GM21786 (cell line): ENCODE measurements at regions not wholly inside any gene's neighbourhood (a gene's known extent, or its start where the extent isn't known, plus 50 kb on each side); places are given as distances from the start of the nearest gene placed in this dataset.

Experiments
- ATAC-seq: cut with Tn5 transposase; IDR thresholded peaks from one replicate; pipeline ENCODE4 v1.9.1; 2021; ENCODE audit not compliant: unreplicated experiment

DNA sequence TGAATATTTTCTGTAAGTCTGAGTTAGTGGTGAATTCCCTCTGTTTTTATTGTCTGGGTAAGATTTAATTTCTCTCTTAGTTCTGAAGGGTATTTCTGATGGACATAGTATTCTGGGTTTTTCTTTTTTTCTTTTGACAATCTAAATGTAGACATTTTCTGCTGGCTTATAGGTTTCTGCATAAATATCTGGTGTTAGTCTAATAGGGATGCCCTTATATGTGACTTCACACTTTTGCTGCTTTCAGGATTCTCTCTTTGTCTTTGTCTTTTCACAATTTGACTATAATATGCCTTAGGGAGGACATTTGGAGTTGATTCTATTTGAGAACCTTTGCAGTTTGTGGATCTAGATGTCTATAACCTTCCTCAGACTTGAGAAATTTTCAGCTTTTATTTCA lies 667.2 kb downstream of the EPHA7 start:
- ATAC-seq, result no peak

DNA sequence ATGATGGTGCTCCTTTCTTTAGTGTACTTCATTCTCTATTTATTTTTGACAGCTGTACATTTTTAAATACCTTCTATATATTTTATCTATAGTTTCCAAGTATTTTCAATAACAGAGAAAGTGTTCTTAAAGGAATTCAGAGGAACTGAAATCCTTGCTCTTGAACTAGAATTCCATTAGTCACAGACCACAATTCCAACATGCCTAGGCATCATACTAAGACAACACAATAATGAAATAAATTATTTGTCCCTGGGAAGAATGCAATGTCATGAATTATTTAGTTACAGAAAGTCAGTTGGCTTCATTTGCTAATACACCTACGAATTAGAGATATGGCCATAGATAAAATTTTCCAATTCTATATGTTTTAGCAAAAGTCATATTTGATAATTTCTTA lies 671.2 kb downstream of the EPHA7 start:
- ATAC-seq, result no peak

DNA sequence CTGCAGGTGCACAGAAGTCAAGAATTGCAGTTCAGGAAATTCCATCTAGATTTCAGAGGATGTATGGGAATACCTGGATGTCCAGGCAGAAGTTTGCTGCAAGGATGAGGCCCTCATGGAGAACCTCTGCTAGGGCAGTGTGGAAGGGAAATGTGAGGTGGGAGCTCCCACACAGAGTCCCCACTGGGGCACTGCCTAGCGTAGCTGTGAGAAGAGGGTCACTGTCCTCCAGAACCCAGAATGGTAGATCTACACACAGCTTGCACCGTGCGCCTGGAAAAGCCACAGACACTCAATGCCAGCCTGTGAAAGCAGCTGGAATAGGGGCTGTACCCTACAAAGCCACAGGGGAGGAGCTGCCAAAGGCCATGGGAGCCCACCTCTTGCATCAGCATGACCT lies 681.4 kb downstream of the EPHA7 start:
- no peak for ATAC-seq

DNA sequence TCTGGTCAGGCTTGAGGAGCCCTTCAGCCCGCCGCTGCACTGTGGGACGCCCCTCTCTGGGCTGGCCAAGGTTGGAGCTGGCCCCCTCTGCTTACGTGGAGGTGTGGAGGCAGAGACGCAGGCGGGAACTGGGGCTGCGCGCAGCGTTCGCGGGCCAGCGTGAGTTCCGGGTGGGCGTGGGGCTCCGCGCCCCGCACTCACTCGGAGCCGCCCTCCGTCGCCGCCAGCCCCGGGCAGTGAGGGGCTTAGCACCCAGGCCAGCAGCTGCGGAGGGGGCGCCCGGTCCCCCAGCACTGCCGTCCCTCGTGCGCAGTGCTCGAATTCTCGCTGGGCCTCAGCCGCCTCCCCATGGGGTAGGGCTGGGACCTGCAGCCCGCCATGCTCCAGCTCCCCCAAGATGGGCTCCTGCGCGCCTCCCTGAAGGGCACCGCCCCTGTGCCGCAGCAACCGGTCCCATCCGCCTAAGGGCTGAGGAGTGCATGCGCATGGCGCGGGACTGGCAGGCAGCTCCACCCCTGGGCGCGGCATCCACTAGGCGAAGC lies 695.9 kb downstream of the EPHA7 start:
- ATAC-seq, result no peak

DNA sequence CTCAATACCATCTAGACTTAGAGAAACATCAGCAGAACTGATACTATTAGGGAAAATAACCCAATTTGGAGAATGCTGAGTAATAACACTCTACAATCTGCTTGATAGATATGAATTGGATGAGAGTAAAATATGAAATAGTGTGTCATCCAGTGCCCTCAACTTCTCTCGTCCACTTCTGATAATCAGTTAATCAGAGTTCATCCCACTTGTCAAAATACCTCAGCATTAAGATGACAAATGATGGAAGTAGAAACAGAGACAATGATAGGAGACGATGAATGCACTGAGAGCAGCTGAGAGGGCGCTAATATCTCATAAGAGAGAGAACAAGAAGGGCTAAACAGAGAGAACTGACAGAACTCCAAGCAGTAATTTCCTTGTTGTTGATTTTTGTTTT lies 699.6 kb downstream of the EPHA7 start:
- ATAC-seq, result no peak

DNA sequence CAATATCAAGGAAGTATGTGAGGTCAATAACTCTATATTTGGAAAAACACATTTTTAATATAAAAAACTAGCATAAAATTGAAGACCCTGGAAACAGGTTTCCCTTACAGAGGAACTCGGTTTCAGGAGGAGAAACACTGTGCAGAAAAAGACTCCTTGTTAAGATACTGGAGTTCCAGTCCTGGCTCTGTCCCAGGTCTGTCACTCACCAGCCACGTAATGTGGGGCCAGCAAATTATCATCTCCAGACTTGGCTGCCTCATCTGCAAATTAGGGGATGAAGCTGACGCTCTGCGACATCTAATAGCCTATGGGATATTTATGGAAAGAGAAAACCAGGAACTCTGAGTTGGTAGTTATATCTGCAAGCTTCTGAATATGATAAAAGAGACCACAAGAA lies 702.7 kb downstream of the EPHA7 start:
- ATAC-seq, result no peak

DNA sequence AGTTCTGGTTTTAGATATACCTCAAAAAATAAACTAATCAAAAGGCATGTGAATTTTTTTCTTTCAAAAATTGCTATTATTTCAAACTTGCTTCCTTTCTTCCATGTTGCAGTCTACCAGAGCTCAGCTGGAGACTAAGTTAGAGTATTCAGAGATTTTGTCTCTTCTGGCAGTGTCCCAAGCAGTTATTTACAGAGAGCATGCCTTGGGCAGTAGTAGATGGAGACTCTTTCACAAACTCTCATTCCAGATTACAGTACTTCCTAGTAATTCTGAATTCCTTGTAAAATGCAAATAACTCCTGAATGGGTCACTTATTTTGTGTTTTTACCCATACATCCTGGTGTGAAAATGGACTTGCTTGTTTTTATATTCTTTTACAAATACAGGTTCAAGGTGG lies 703.4 kb downstream of the EPHA7 start:
- no peak for ATAC-seq

DNA sequence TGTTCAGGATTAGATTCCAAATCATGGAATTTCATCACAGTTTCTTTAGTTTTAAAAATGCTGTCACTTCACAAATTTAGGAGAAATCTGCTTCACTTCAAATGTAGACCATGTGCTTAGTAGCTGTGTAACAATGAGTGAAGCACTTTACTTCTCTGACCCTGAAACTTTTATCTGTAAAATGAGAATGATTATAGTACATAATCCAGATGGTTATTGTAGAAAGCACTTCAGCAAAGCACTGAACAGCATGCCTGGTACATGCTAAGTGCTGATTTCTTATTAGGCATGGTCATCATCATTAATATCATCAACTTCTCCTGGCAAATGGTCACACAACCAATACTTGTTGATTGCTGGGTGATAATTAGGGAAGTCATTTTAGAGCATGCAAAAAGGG lies 705.0 kb downstream of the EPHA7 start:
- ATAC-seq, result no peak

DNA sequence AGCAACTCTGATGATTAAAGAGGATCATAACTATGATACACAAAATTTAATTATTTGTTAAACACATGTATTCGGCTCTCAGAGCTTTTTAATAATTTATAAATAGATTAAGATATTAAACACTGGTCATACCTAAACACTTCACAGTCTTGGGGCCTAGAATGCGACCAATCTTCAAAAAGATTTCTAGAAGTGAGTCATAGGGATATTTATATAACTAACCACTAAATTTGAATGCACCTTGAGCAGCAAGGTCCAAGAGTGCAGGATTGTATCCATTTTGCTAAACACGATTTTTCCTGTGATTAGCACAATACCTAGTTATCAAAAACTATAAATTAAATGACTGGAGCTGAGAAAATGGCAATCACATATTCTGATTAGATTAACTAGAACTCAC lies 709.3 kb downstream of the EPHA7 start:
- peak; percentile 95 for ATAC-seq

DNA sequence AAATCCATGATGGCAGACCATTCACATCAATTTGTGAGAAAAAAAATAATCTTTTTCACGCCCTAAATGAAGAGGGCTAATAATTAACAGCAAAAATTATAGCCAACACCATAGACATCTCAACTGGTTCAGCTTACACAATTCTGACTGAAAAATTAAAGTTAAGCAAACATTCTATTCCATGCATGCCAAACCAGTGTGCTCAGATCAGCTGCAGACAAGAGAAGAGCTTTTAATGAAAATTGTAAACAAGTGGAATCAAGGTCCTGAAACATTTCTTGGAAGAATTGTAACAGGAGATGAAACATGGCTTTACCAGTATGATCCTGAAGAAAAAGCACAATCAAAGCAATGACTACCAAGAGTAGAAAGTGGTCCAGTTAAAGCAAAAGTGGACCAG lies 710.4 kb downstream of the EPHA7 start:
- ATAC-seq, result no peak

DNA sequence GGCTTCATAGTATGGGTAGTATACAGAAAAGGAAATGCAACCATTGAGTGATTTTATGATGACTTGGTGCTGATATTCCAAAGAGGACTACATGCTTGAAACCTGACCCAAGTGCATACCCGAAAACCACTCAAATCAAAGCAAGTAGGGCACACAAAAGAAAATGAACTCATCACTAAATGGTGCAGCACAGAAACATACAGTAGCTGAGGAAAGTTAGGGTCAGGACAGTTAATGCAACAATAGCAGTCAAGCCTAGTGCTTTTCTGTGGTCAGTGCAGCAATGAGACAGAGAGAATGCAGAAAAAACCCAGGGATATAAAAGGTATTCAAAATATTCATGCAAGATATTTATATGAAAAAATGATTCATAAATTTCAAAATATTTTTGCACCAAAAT lies 711.1 kb downstream of the EPHA7 start:
- no peak for ATAC-seq

DNA sequence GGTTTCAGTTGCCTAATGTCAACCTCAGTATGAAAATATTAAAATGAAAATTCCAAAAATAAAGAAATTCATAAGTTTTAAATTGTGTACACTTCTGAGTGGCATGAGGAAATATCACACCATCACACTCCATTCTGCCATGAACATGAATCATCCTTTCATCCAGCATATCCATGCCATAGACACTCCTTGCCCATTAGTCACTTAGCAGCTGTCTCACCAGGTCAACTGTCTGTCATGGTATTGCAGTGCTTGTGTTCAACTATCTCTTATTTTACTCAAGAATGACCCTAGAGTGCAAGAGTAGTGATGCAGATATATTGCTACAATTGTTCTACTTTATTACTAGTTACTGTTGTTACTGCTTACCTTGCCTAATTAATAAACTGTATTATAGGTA lies 712.4 kb downstream of the EPHA7 start:
- ATAC-seq, result no peak

DNA sequence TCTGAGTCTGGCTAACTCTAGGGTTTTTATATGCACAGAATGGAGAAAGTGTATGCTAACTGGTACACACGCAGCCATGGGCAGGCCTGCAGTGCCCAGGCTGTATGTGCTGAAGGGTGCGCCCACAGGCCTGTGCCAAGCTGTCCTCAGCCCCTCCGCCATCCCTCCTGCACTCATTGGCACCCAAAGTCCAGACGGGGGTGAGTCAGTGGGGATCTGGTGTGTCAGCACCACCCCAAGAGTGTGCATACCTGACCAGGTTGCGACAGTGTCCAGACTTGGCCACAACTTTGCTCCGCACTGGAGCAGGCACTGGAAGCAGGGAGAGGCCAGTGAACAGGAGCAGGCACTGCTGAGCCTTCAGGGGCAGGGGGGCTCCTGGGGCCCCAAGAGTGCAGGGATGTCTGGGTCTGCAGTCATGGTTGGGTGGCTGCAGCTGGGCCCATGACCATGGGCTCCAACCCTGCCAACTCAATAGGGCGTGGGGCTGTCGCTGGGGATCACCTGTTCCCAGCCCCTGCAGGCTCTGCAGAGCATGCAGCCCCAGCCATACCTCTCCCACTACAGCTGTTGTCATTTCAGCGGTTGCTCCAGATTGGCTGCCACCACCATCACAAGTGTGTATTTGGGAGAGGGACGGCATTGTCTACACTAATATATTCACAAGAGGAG lies 717.8 kb downstream of the EPHA7 start:
- ATAC-seq, result no peak

DNA sequence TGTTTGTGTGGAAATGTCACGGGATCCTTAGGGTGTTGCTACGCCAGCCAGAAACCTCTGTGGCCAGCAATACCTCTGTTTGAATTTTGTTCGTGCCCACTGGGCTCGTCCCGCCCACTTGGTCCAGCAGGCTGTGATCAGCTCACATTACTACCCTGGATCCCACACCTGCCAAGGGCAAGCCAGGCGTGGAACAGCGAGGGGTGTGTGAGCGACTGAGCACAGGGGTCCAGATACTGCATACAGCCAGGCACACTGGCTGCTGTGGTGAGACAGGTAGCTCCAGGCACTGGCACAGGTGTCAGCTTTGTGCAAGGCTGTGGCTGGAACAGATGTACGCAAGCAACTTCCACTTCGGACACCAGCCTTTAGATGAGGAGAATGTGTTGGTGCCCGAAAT lies 718.9 kb downstream of the EPHA7 start:
- no peak for ATAC-seq

DNA sequence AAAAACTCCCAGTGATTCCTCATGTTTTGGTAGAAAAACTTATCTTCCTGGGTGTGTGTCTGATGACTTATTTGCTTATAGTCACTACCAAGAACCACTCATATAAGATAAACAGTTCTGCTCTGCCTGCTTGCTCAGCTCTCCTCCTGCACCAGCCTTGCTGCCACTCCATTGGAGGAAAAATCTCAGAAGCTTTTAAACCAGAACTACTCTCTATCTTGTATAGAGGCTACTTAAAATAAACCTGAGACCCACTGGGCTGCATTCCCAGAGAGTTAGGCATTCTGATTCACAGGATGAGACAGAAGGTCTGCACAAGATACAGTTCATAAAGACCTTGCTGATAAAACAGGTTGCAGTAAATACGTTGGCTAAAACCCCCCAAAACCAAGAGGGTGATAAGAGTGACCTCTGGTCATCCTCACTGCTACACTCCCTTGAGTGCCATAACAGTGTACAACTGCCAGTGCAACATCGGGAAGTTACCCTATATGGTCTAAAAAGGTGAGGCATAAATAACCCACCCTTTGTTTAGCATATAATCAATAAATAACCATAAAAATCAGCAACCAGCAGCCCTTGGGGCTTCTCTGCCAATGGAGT lies 728.3 kb downstream of the EPHA7 start:
- no peak for ATAC-seq

DNA sequence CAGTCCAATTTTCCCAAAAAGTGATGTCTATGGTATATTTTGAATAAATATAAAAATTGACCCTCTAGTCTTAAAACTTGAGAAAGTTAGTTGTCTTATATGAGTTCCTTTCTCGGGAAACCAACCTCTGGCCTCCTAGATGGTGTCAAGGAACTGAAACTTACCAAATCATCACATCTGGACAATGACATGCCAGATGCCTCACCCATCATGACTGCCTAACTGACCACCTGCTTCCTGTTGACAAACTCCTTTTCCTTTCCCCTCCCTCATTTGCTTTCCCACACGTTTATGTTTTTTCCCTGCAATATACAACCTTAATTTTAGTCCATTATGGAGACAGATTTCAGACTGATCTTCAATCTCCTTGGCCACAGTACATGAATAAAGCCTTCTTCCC lies 731.0 kb downstream of the EPHA7 start:
- ATAC-seq, result peak; percentile 52

DNA sequence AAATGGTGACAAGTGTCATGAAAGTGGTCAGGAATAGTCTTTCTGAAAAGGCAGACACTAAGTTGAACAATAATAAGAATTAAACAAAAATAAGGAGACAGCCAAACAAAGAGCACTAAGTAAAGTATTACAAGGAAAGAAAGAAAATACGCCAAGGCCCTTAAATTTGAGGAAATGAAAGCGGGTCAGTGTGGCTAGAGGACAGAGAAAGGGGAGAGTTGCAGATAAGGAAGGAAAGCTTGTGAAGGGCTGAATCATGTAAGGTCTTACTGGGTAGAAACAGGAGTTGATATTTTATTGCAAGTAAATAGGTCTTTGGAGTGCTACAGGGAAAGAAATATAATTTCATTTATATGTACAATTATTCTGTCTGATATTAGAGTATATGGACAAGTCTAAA lies 732.1 kb downstream of the EPHA7 start:
- peak; percentile 52 for ATAC-seq

DNA sequence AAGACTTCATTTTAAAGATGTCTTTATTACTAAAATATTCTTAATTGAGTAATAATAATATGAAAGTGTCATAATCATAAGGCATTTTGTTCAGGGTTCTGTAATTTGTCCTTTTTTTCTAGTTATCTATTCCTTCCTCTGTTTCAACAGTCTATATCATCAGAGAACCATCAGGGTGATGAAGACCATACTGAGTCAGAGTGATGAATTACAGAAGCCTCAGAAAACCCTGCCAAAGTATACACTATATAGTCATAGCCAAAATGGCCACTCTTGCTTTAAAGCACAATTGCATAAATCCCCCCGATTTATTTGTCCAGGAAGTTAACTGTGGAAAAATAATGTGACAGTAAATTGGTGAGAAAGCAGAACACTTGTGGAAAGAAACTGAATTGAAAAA lies 735.0 kb downstream of the EPHA7 start:
- no peak for ATAC-seq

DNA sequence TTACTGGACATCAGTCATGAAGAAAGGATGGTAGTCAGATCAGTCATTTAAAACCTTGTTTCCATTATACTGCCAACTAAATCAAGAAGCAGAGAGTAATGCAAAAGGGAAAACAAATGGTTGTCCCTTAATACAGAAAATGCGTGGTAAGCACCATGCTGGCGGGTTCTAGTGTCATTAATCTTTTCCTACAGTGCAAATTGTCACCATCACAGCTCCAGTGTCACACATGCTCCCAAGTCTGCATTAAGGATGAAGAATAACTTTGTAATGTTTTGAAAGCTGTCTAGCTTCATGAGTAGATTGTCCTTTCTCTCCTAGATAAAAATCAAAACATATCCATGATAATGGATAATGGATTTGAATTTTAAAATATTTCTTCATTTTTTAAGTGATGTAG lies 735.6 kb downstream of the EPHA7 start:
- ATAC-seq, result no peak

DNA sequence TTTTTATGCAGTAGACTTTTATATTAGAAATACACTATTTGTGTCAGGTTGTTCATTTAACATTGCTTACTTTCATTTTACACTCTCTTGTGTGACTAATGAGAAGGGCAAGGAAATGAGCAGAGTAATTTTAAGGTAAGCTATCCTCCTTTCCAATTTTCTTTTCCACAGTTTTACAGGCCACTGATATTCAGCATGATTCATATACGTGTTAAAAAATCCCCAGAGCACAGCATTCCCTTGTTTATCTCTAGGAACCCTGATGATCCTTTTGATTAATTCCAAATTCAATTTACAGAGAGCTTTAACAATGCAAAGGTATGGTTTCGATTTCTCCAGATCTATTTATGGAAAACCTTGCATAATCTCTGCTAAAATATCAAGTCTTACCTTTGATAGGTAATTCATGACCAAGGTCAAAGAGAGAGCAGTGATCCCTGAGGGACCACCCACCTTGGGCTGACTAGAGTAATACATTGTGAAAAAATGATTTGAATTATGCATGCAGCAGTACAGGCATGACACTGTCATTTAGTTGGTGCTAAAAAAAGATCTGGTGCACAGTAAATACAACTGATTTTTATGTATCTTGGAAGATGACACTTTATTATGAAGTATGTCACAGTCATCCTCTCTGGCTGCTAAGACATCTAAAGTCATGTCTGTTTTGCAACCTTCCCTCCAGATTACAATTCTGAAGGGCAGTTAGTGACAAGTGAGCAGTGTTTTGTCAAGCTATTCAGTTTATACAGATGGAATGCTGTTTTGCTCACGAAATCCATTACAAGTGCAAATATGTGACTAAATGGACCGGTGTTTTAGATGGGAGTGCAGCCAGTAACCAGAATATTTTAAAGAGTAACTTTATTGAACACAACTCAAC lies 736.6 kb downstream of the EPHA7 start:
- no peak for ATAC-seq

DNA sequence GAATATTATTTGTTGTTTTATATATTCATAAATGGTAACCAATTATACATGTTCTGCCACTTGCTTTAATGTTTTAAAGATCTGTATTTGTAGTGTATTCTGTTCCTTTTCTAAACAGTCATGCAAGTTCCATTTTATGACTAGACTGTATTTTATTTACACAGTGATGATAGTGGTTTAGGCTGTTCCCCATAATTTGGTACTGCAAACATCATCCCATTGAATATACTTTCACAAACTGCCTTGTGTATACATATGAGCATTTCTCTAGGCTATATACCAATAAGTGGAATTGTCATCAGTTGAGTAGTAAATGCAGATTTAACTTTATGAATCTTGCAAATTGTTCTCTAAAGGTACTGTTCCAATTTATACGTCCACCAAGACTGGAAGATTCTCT lies 738.0 kb downstream of the EPHA7 start:
- no peak for ATAC-seq

DNA sequence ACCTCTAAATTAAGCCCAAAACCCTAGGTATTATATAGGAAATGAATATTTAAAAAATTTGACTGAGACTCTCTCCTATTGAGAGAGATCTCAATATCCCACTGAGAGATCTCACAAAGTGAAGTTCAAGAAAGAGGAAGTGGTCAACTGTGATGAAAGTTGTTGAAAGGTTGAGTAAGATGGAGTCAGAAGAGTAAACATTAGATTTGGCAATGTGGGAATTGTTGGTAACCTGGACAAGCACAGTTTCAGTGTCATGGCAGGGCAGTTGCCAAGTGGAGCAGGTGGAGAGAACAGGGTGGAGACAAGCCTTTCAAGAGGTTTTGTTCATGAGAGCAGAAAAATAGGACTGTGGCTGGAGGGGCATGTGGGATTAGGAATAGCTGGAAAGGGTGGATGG lies 747.9 kb downstream of the EPHA7 start:
- ATAC-seq, result peak; percentile 47
